ENCODE measurements at regions not wholly inside any gene's neighbourhood (a gene's known extent, or its start where the extent isn't known, plus 50 kb on each side); places are given as distances from the start of the nearest gene placed in this dataset.

DNA sequence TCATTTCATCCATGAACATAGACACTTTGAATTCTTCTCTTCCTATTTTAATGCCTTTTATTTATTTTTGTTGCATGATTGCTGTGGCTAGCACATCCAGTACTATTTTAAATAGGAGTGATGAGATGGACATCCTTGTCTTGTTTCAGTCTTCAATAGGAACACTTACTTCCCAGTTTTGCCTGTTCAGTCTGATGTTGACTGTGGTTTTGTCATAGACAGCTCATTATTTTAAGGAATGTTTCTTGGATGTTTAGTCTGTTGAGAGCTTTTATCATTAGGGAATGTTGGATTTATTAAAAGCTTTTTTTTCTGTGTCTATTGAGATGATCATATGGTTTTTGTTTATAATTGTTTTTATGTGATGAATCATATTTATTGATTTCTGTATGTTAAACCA, 586.6 kb downstream of the SLITRK1 start:
- Histone ChIP-seq H3K27me3 (no peaks in the 10 kb centered on the region), H3K27ac (no peak overlapping the region), H3K9me3 (no peaks in the 10 kb centered on the region), H3K4me3 (no peak overlapping the region), H3K4me1 (no peaks in the 10 kb centered on the region), H3K36me3 (no peaks in the 10 kb centered on the region)
- TF ChIP-seq, protein P1, sequence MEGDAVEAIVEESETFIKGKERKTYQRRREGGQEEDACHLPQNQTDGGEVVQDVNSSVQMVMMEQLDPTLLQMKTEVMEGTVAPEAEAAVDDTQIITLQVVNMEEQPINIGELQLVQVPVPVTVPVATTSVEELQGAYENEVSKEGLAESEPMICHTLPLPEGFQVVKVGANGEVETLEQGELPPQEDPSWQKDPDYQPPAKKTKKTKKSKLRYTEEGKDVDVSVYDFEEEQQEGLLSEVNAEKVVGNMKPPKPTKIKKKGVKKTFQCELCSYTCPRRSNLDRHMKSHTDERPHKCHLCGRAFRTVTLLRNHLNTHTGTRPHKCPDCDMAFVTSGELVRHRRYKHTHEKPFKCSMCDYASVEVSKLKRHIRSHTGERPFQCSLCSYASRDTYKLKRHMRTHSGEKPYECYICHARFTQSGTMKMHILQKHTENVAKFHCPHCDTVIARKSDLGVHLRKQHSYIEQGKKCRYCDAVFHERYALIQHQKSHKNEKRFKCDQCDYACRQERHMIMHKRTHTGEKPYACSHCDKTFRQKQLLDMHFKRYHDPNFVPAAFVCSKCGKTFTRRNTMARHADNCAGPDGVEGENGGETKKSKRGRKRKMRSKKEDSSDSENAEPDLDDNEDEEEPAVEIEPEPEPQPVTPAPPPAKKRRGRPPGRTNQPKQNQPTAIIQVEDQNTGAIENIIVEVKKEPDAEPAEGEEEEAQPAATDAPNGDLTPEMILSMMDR (IDR thresholded peaks at IDR 0.05) = no peak
- DNase-seq = no peak
- no peak for ATAC-seq
- no peak for FAIRE-seq
- intact Hi-C loops (cut with DNase I) = no loop called here

DNA sequence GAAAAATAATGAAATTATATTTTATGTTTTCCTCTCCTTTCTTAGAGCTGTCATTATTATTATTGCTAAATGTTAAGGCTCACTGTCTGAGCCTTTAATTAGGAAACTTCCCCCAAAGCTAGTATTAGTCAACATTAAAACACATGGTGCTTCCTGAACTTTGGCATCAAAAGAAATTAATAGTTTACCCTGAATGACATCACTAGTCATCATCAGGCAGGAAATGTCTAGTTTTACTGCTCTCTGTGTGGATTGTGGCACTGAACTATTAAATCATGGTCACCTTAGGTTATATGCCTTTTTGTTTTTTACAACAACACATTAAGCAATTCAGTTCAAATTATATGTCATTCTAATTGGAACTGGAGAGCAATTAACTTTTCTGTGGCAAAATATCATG, 595.5 kb downstream of the SLITRK1 start:
- no peaks in the 10 kb centered on the region for H3K4me1 ChIP-seq
- DNase-seq (no peak), FAIRE-seq (no peak), ATAC-seq (no peak)
- H3K36me3 ChIP-seq = no peaks in the 10 kb centered on the region
- intact Hi-C loops (cut with DNase I) = no loop called here
- H3K9me3 ChIP-seq = peaks cover 0 to 2% (median 0%) of the 10 kb centered on the region in 4 donors
- H3K4me3 ChIP-seq = no peak overlapping the region
- H3K27me3 ChIP-seq = no peaks in the 10 kb centered on the region
- TF ChIP-seq, protein P1 (IDR thresholded peaks at IDR 0.05) = no peak
- H3K27ac ChIP-seq = no peak overlapping the region

DNA sequence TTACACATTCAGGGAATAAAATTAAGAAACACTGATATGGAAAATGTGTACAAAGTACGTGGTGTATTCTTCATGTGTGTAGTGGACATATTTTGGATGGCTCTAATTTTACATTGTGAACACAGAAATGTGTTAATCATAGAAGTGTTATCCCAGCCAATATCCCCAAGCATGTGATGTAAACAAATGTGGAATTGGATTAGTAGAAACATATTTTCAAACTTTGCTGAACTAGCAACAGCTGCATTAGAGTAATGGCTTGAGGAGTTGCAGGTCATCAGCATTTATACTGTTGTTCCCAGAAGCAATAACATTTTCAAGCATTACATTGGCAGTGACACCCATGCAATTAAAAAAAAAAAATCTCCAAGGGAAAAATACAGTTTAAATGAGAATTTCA, 600.6 kb downstream of the SLITRK1 start:
- FAIRE-seq = no peak
- TF ChIP-seq, protein P1 (IDR thresholded peaks at IDR 0.05) = no peak
- Histone ChIP-seq H3K36me3 (no peaks in the 10 kb centered on the region), H3K4me1 (no peaks in the 10 kb centered on the region), H3K27me3 (no peaks in the 10 kb centered on the region), H3K4me3 (no peak overlapping the region), H3K27ac (no peak overlapping the region), H3K9me3 (peaks cover 0 to 2% (median 0%) of the 10 kb centered on the region in 4 donors)
- no peak for DNase-seq
- WGBS, 2 donors = 78 to 87% methylated on average over 1 of the region's 1 CpG
- ATAC-seq = no peak
- intact Hi-C loops (cut with DNase I) = no loop called here

DNA sequence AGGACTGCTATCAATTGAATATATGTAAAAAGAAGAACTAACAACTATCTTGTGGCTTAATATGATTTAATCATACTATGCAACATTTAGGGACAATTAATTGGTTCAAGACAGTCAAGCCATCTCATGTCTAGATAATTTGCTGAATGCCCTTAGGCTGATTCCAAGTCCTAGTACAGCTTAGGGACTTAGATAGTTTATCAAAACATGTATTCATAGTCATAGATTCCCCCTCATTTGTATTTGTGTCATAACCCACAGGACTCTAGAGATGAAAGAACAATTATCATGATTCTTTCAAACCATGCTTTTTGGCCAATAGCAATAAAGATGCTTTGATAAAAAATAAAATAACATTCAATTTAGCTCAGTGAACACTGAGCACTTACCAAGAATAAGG, 607.6 kb downstream of the SLITRK1 start:
- Histone ChIP-seq H3K27me3 (no peaks in the 10 kb centered on the region), H3K36me3 (no peaks in the 10 kb centered on the region), H3K27ac (no peak overlapping the region), H3K4me3 (no peak overlapping the region), H3K4me1 (no peaks in the 10 kb centered on the region), H3K9me3 (no peaks in the 10 kb centered on the region)
- DNase-seq (no peak), ATAC-seq (no peak), FAIRE-seq (no peak)
- TF ChIP-seq, protein P1 (IDR thresholded peaks at IDR 0.05) = no peak
- intact Hi-C loops (cut with DNase I) = no loop called here

DNA sequence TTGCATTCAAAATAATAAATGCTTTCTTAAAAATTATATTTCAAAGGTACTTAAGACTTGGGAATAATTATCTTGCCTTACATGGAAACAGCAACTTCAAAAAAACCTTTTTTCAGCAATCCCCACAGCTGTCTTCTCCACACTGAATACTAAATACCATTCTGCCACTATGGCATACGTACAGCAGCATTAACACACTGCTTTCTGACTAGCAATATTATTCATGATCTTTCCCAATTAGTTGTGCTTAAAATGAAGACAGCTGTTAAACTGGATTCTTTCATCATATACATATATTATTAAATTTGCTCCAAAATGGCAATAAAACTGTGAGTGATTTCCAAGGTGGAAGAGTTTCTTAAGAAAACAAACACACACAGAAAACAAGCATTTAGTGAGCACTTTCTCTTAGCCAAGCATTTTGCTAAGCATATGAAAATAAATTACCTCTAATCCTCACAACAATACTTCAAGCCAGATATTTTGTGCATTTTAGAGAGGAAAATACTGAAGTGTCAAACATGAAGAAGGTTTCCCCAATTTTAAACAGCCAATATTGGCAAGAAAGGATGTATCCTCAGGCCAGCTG, 609.5 kb downstream of the SLITRK1 start:
- 59 to 73% methylated on average over 1 of the region's 1 CpG for WGBS, 2 donors
- H3K36me3 ChIP-seq = no peaks in the 10 kb centered on the region
- H3K27ac ChIP-seq = no peak overlapping the region
- FAIRE-seq (no peak), DNase-seq (no peak), ATAC-seq (no peak)
- no peaks in the 10 kb centered on the region for H3K4me1 ChIP-seq
- no peak overlapping the region for H3K4me3 ChIP-seq
- intact Hi-C loops (cut with DNase I) = no loop called here
- no peaks in the 10 kb centered on the region for H3K9me3 ChIP-seq
- TF ChIP-seq, protein P1 (IDR thresholded peaks at IDR 0.05) = no peak
- no peaks in the 10 kb centered on the region for H3K27me3 ChIP-seq

Data from pancreas (tissue), 10 donors.